K562 (cell line): ENCODE measurements at regions not wholly inside any gene's neighbourhood (a gene's known extent, or its start where the extent isn't known, plus 50 kb on each side); places are given as distances from the start of the nearest gene placed in this dataset.

ENCODE experiments used
- ATAC-seq: fragments of 200-7000 bp; cut with Tn5 transposase; 3 replicates; pipeline ENCODE4 v1.9.1; 2020; ENCODE audit warnings: moderate library complexity
- BruUV-seq: library from RNA; stranded (reverse); fragments of 400-500 nt; replicated peaks from 2 replicates; lab custom pipeline; 2021; lab: Mats Ljungman, UMichigan
- CTCF ChIA-PET: fragments of 300-600 bp; formaldehyde crosslinking; extraction: SDS; loops from one replicate; lab custom pipeline; 2021; ENCODE audit warnings: low intra/inter-chr PET ratio; lab: Yijun Ruan, JAX
- POLR2A ChIA-PET: fragments of 300-600, 350-650 bp; sonication (Branson Sonifier 250); formaldehyde crosslinking; extraction: SDS; loops from one replicate; lab custom pipeline; 2021; ENCODE audit warnings: antibody characterized with exemption, inconsistent platforms; lab: Yijun Ruan, JAX
- DNase-seq, 4 experiments: peaks; one replicate each; pipeline versions ENCODE4 v3.0.0 to v3.0.0-alpha.2; 2011 to 2018; ENCODE audit warnings: low spot score in 3 of 4, mixed read lengths in 3 of 4; ENCODE audit errors: extremely low read depth in 1 of 4
- FAIRE-seq: peaks from 2 replicates; lab custom pipeline; 2011; peaks lifted over from hg19 to GRCh38; lab: Jason Lieb, UNC
- H2AFZ ChIP-seq: 2 replicates; pipeline ENCODE4 v1.6.0; 2011; ENCODE audit warnings: low read depth, low read length, control low read depth, inconsistent platforms
- H3K27ac ChIP-seq: fragments of 200-600 bp; 3 replicates; pipeline ENCODE4 v1.8.0; 2011; ENCODE audit warnings: low read depth, mild to moderate bottlenecking, control low read depth, inconsistent platforms, low read length, moderate library complexity, mixed read lengths; ENCODE audit errors: extremely low read depth
- H3K27me3 ChIP-seq, 2 experiments: fragments of 300-600 bp in 1 of 2; 2 replicates in 1 of 2; 3 replicates in 1 of 2; pipeline versions ENCODE4 v1.6.0 to v1.8.0; 2011; ENCODE audit warnings: inconsistent platforms in 2 of 2, low read length in 2 of 2, mild to moderate bottlenecking in 1 of 2, mixed read lengths in 1 of 2, moderate library complexity in 1 of 2; ENCODE audit not compliant: control insufficient read depth in 2 of 2, insufficient read depth in 2 of 2
- H3K36me3 ChIP-seq: fragments of 300-600 bp; 3 replicates; pipeline ENCODE4 v1.8.0; 2011; ENCODE audit warnings: mild to moderate bottlenecking, low read length, inconsistent platforms; ENCODE audit not compliant: control insufficient read depth, insufficient read depth
- H3K4me1 ChIP-seq, 2 experiments: fragments of 200-600 bp in 1 of 2; replicated peaks in 1 of 2; 2 replicates in 1 of 2; 3 replicates in 1 of 2; pipeline versions ENCODE4 v1.5.1 to v1.8.0; 2011; ENCODE audit warnings: inconsistent platforms in 2 of 2, low read length in 2 of 2, mild to moderate bottlenecking in 1 of 2, mixed read lengths in 1 of 2, moderate library complexity in 1 of 2; ENCODE audit not compliant: control insufficient read depth in 2 of 2, insufficient read depth in 2 of 2
- H3K4me2 ChIP-seq: 2 replicates; pipeline ENCODE4 v1.6.1; 2011; ENCODE audit warnings: low read length, control low read depth, inconsistent platforms, mixed read lengths; ENCODE audit not compliant: insufficient read depth
- H3K4me3 ChIP-seq: fragments of 200-600 bp; sonication (generic), shearing (Covaris generic); 2 replicates; pipeline ENCODE4 v1.5.1; 2016; ENCODE audit warnings: control low read depth, inconsistent platforms
- H3K79me2 ChIP-seq: fragments of 200-600 bp; 3 replicates; pipeline ENCODE4 v1.8.0; 2011; ENCODE audit warnings: low read length, inconsistent platforms; ENCODE audit not compliant: control insufficient read depth, insufficient read depth
- H3K9ac ChIP-seq, 2 experiments: 2 replicates each; pipeline versions ENCODE4 v1.6.0 to v1.6.1; 2011; ENCODE audit warnings: low read depth in 2 of 2, low read length in 2 of 2, control low read depth in 1 of 2, inconsistent platforms in 1 of 2, mild to moderate bottlenecking in 1 of 2, mixed read lengths in 1 of 2; ENCODE audit not compliant: insufficient read depth in 1 of 2
- H3K9me1 ChIP-seq: one replicate; pipeline ENCODE4 v1.6.0; 2011; ENCODE audit warnings: inconsistent platforms, mild to moderate bottlenecking, low read length, moderate library complexity; ENCODE audit not compliant: control insufficient read depth, insufficient read depth
- H3K9me3 ChIP-seq: replicated peaks from 2 replicates; pipeline ENCODE4 v1.5.1; 2011; ENCODE audit warnings: low read depth, low read length, inconsistent platforms; ENCODE audit not compliant: control insufficient read depth, insufficient read depth
- H4K20me1 ChIP-seq: replicated peaks from 2 replicates; pipeline ENCODE4 v1.6.1; 2011; ENCODE audit warnings: low read length, inconsistent platforms, mixed read lengths; ENCODE audit not compliant: control insufficient read depth, insufficient read depth
- BRCA1 ChIP-seq, 2 experiments: fragments of 450-650 bp in 1 of 2; sonication (generic) in 1 of 2; formaldehyde crosslinking in 1 of 2; IDR thresholded peaks; 2 replicates each; pipeline versions ENCODE4 v1.5.0 to v1.6.1; 2017 to 2020; ENCODE audit warnings: mild to moderate bottlenecking in 1 of 2, missing genetic modification reagents in 1 of 2
- RBM15 ChIP-seq: fragments of 200-400 bp; formaldehyde crosslinking; IDR thresholded peaks from 2 replicates; pipeline ENCODE4 v1.6.1; 2018; ENCODE audit warnings: mild to moderate bottlenecking, low read length, moderate library complexity; ENCODE audit not compliant: insufficient read depth
- SETDB1 ChIP-seq: IDR thresholded peaks from one replicate; pipeline ENCODE4 v1.6.1; 2012; ENCODE audit warnings: low read length, control low read depth, inconsistent platforms
- ZNF408 ChIP-seq: fragments of 250-450 bp; sonication (Bioruptor Pico); IDR thresholded peaks from 2 replicates; pipeline ENCODE4 v1.4.0; 2020; ENCODE audit warnings: low read depth, mild to moderate bottlenecking, moderate library complexity
- WGBS: fragments of 100-300 bp; shearing (Covaris generic); methylation state at CpG from one replicate; pipeline ENCODE4 v1.1.6; 2016; ENCODE audit warnings: low coverage, mixed read lengths; ENCODE audit not compliant: insufficient coverage; ENCODE audit errors: missing lambda C conversion rate; 5-methylcytosine and 5-hydroxymethylcytosine counted together
- in situ Hi-C: fragments of 300-500 bp; cut with MboI; formaldehyde crosslinking; loops from 4 replicates; pipeline ENCODE4 v1.15.0; 2018; ENCODE audit warnings: inconsistent platforms, mixed read lengths
- intact Hi-C: fragments of 100-400 bp; cut with micrococcal nuclease; formaldehyde crosslinking; loops from 2 replicates; pipeline ENCODE4 v1.14.2; 2022
- TF ChIP-seq, protein P1 (sequence below): IDR thresholded peaks from 2 replicates; pipeline ENCODE4 v1.6.1; 2014; ENCODE audit warnings: antibody characterized with exemption
- TF ChIP-seq, protein P2 (sequence below): fragments of 250-450 bp; sonication (Bioruptor Pico); IDR thresholded peaks from 2 replicates; pipeline ENCODE4 v1.5.0; 2021; ENCODE audit warnings: mild to moderate bottlenecking, borderline replicate concordance

DNA sequence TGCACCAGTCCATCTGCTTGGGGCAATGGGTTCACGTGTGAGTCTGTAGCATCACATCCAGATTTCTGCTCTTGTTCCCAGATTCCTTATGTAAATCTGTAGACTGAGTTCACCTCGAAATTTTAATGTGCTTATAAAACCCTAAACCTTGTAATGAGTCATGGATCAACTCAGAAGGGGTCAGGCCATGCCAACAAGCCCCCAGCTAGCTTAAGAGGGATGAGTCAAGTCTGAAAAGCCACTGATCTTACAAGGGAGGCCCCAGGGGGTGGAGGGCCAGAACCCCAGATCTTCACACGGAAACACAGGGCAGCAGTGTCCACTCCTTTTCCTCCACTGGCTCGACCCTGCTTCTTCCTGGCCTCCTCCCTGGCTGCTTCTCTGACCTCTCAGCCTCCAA is 399.1 kb upstream of the CDH5 start:
- intact Hi-C loops (no loop called here), in situ Hi-C loops (no loop called here)
- H3K79me2 ChIP-seq: no peaks in the 10 kb centered on the region
- H3K4me1 ChIP-seq: no peaks in the 10 kb centered on the region
- H2AFZ ChIP-seq: no peak overlapping the region
- ATAC-seq (no peak), FAIRE-seq (no peak), DNase-seq (no peak)
- H3K36me3 ChIP-seq: no peaks in the 10 kb centered on the region
- H3K4me3 ChIP-seq: no peak overlapping the region
- TF ChIP-seq BRCA1 (IDR thresholded peaks at IDR 0.05) (no peak), BRCA1 (CRISPR knock-in tag; IDR thresholded peaks at IDR 0.05) (no peak), RBM15 (no peak), ZNF408 (CRISPR knock-in tag) (no peak), SETDB1 (no peak)
- TF ChIP-seq, protein P1, sequence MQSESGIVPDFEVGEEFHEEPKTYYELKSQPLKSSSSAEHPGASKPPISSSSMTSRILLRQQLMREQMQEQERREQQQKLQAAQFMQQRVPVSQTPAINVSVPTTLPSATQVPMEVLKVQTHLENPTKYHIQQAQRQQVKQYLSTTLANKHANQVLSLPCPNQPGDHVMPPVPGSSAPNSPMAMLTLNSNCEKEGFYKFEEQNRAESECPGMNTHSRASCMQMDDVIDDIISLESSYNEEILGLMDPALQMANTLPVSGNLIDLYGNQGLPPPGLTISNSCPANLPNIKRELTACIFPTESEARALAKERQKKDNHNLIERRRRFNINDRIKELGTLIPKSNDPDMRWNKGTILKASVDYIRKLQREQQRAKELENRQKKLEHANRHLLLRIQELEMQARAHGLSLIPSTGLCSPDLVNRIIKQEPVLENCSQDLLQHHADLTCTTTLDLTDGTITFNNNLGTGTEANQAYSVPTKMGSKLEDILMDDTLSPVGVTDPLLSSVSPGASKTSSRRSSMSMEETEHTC: no peak
- TF ChIP-seq, protein P2, sequence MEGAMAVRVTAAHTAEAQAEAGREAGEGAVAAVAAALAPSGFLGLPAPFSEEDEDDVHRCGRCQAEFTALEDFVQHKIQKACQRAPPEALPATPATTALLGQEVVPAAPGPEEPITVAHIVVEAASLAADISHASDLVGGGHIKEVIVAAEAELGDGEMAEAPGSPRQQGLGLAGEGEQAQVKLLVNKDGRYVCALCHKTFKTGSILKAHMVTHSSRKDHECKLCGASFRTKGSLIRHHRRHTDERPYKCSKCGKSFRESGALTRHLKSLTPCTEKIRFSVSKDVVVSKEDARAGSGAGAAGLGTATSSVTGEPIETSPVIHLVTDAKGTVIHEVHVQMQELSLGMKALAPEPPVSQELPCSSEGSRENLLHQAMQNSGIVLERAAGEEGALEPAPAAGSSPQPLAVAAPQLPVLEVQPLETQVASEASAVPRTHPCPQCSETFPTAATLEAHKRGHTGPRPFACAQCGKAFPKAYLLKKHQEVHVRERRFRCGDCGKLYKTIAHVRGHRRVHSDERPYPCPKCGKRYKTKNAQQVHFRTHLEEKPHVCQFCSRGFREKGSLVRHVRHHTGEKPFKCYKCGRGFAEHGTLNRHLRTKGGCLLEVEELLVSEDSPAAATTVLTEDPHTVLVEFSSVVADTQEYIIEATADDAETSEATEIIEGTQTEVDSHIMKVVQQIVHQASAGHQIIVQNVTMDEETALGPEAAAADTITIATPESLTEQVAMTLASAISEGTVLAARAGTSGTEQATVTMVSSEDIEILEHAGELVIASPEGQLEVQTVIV (CRISPR knock-in tag): no peak
- no peak overlapping the region for H3K4me2 ChIP-seq
- no peak overlapping the region for H3K27ac ChIP-seq
- CTCF ChIA-PET: no interaction called here
- H3K27me3 ChIP-seq: peaks cover 0 to 5% of the 10 kb centered on the region in 2 experiments; a peak in 1 of 5 replicates
- no TSS peak for BruUV-seq
- WGBS: 0% methylated on average over 4 of the region's 4 CpGs
- no peaks in the 10 kb centered on the region for H3K9me3 ChIP-seq
- no peak overlapping the region for H3K9ac ChIP-seq
- no peaks in the 10 kb centered on the region for H4K20me1 ChIP-seq
- H3K9me1 ChIP-seq: no peaks in the 10 kb centered on the region
- POLR2A ChIA-PET: no interaction called here
